CD4-positive, CD25-positive, alpha-beta regulatory T cell (primary cell): ENCODE measurements at regions not wholly inside any gene's neighbourhood (a gene's known extent, or its start where the extent isn't known, plus 50 kb on each side); places are given as distances from the start of the nearest gene placed in this dataset.

ENCODE experiments used
- ATAC-seq, 2 donors: fragments of 150-1000 bp; cut with Tn5 transposase; one replicate each; pipeline ENCODE4 v1.10.0; 2021; ENCODE audit warnings: low read depth in 2 of 2, moderate number of reproducible peaks in 2 of 2, moderate library complexity in 1 of 2
- DNase-seq, 3 donors: peaks; one replicate each; pipeline versions ENCODE4 v3.0.0 to v3.0.0-alpha.2; 2012 to 2022; ENCODE audit warnings: mixed read lengths in 1 of 3
- H3K27ac ChIP-seq: one replicate; pipeline ENCODE4 v1.7.0; 2013; ENCODE audit warnings: mild to moderate bottlenecking, low read length; ENCODE audit not compliant: insufficient read depth, poor library complexity, severe bottlenecking
- H3K27me3 ChIP-seq: one replicate; pipeline ENCODE4 v1.7.0; 2013; ENCODE audit warnings: low read length; ENCODE audit not compliant: control insufficient read depth, insufficient read depth
- H3K36me3 ChIP-seq: one replicate; pipeline ENCODE4 v1.7.0; 2013; ENCODE audit warnings: mild to moderate bottlenecking, low read length, moderate library complexity; ENCODE audit not compliant: control insufficient read depth, insufficient read depth
- H3K4me1 ChIP-seq: 2 replicates; pipeline ENCODE4 v1.7.0; 2013; ENCODE audit warnings: mild to moderate bottlenecking, low read length; ENCODE audit not compliant: insufficient read depth, control insufficient read depth, poor library complexity, severe bottlenecking
- H3K4me3 ChIP-seq: one replicate; pipeline ENCODE4 v1.7.0; 2013; ENCODE audit warnings: low read depth, mild to moderate bottlenecking, low read length, moderate library complexity
- H3K9me3 ChIP-seq, 2 experiments: 1 replicate in 1 of 2; 2 replicates in 1 of 2; pipeline ENCODE4 v1.7.0; 2013; ENCODE audit warnings: low read length in 2 of 2, mild to moderate bottlenecking in 1 of 2, moderate library complexity in 1 of 2; ENCODE audit not compliant: control insufficient read depth in 2 of 2
- H3K27ac Mint-ChIP-seq, 3 donors: one replicate each; pipeline ENCODE4 v1.8.0; 2020 to 2022; ENCODE audit warnings: mild to moderate bottlenecking in 3 of 3, mixed read lengths in 3 of 3, moderate library complexity in 2 of 3
- H3K27me3 Mint-ChIP-seq: one replicate; pipeline ENCODE4 v1.8.0; 2022; ENCODE audit warnings: mild to moderate bottlenecking, mixed read lengths
- H3K36me3 Mint-ChIP-seq: one replicate; pipeline ENCODE4 v1.8.0; 2020; ENCODE audit warnings: mixed read lengths
- H3K4me1 Mint-ChIP-seq, 4 donors: one replicate each; pipeline ENCODE4 v1.8.0; 2020 to 2022; ENCODE audit warnings: mixed read lengths in 4 of 4, mild to moderate bottlenecking in 1 of 4
- H3K4me3 Mint-ChIP-seq, 4 donors: one replicate each; pipeline ENCODE4 v1.8.0; 2020 to 2022; ENCODE audit warnings: mild to moderate bottlenecking in 4 of 4, mixed read lengths in 4 of 4, moderate library complexity in 3 of 4
- H3K9me3 Mint-ChIP-seq, 7 donors: one replicate each; pipeline ENCODE4 v1.8.0; 2020 to 2022; ENCODE audit warnings: mixed read lengths in 7 of 7, mild to moderate bottlenecking in 3 of 7, moderate library complexity in 2 of 7

DNA sequence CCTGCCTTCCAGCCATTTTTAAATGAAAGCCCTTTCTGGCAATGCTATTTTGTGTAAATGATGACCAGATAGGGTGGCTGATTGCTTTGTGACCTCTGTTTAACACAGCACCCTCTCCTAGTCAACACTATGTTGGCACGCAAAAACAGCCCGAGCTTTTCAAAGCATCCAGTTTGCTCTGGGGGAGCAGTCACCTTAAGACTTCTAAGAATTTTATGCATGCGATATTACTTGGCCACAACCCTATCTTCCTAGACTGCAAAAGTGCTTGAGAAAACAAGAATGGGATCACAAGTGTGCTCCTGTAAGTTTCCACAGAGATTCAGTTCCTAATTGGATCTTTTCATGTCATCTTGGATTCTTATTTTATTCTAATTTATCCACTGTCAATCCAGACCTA is 294.1 kb downstream of the ATPSCKMT start:
- no peaks in the 10 kb centered on the region for H3K9me3 ChIP-seq
- peaks cover 2% of the 10 kb centered on the region for H3K27me3 ChIP-seq
- H3K27ac ChIP-seq: no peak overlapping the region
- Mint-ChIP-seq H3K36me3 (no peaks in the 10 kb centered on the region), H3K9me3 (peaks cover 0 to 8% (median 3%) of the 10 kb centered on the region in 7 donors), H3K27me3 (no peaks in the 10 kb centered on the region), H3K4me3 (no peak overlapping the region), H3K27ac (no peak overlapping the region), H3K4me1 (no peaks in the 10 kb centered on the region)
- ATAC-seq (no peak), DNase-seq (no peak)
- no peaks in the 10 kb centered on the region for H3K36me3 ChIP-seq
- no peaks in the 10 kb centered on the region for H3K4me1 ChIP-seq
- H3K4me3 ChIP-seq: no peak overlapping the region

DNA sequence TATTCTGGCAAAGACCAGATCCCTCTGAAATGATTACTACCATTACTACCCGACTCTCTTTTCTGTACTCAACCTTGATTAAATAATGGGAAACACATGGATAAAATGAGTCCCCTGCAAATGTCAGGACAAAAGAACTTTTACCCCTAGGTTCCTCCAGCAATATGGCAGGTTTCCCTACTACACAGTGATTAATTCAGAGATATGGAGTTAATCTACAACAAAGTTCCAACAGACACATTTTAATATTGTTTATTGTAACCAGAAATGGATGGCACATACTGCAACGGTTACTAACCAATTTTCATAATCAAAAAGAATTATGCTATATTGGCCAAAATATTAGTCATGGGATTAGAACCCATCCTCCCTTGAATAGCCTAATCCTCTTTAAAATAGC is 294.8 kb downstream of the ATPSCKMT start:
- Mint-ChIP-seq H3K4me3 (no peak overlapping the region), H3K9me3 (peaks cover 0 to 8% (median 3%) of the 10 kb centered on the region in 7 donors), H3K36me3 (no peaks in the 10 kb centered on the region), H3K27me3 (no peaks in the 10 kb centered on the region), H3K4me1 (no peaks in the 10 kb centered on the region), H3K27ac (no peak overlapping the region)
- no peak for ATAC-seq
- Histone ChIP-seq H3K27ac (no peak overlapping the region), H3K27me3 (peaks cover 2% of the 10 kb centered on the region), H3K9me3 (no peaks in the 10 kb centered on the region), H3K36me3 (no peaks in the 10 kb centered on the region), H3K4me1 (no peaks in the 10 kb centered on the region), H3K4me3 (no peak overlapping the region)
- DNase-seq: no peak

DNA sequence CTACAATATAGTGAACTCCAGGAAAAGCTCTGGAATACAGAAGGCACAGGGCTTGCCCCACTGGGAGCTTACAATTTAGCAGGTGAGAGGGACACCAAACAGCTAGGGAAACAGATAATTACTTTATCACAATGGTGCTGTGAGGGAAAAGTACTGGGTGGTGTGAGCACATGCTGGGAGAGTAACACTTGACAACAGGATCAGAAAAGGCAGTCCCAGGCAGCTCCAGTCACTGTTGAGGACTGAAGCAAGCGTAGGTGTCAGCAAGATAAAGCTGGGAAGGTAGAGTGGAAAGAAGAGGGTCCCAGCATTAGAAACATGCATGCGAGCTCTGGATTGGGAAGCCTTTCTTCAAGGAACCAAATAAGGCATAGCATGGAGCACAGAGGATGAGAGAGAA is 296.0 kb downstream of the ATPSCKMT start:
- DNase-seq (no peak), ATAC-seq (no peak)
- Mint-ChIP-seq H3K4me1 (no peaks in the 10 kb centered on the region), H3K9me3 (peaks cover 0 to 8% (median 3%) of the 10 kb centered on the region in 7 donors), H3K4me3 (no peak overlapping the region), H3K27ac (no peak overlapping the region), H3K27me3 (no peaks in the 10 kb centered on the region), H3K36me3 (no peaks in the 10 kb centered on the region)
- H3K27ac ChIP-seq: no peak overlapping the region
- H3K4me3 ChIP-seq: no peak overlapping the region
- no peaks in the 10 kb centered on the region for H3K36me3 ChIP-seq
- H3K4me1 ChIP-seq: no peaks in the 10 kb centered on the region
- peaks cover 2% of the 10 kb centered on the region for H3K27me3 ChIP-seq
- no peaks in the 10 kb centered on the region for H3K9me3 ChIP-seq

DNA sequence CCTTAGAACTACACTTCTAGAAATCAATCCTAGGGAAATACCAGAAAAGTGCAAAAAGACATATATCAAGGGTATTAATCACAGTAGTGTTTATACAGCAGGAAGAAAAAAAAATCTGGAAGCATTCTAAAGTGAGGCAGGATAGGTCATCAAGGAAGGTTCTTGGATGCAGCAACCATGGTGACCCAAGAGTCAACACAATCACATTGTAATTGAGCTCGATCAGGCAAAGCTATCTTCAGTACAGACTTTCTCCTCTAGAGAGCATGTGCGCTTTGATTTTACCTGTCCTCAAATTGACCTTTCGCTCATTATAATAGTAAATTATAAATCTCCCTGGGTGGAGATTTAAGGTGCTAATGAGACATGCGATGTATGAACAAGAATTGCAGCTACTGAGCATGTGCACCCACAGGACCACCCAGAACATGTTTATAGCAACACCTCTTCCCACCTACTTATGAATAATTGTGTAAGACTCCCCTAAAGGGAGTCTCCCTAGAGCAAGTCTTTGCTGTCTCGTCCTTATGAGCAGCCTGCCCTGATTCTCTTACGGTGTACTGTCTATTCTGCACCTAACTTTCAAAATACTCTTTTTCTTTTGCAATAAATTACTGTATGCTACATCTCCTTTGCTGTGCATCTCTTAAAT is 297.7 kb downstream of the ATPSCKMT start:
- Histone ChIP-seq H3K27me3 (peaks cover 2% of the 10 kb centered on the region), H3K36me3 (no peaks in the 10 kb centered on the region), H3K4me3 (no peak overlapping the region), H3K4me1 (no peaks in the 10 kb centered on the region), H3K9me3 (no peaks in the 10 kb centered on the region), H3K27ac (no peak overlapping the region)
- Mint-ChIP-seq H3K9me3 (peaks cover 0 to 5% (median 1%) of the 10 kb centered on the region in 7 donors), H3K27me3 (no peaks in the 10 kb centered on the region), H3K4me3 (no peak overlapping the region), H3K4me1 (no peaks in the 10 kb centered on the region), H3K36me3 (no peaks in the 10 kb centered on the region), H3K27ac (no peak overlapping the region)
- no peak for DNase-seq
- no peak for ATAC-seq

DNA sequence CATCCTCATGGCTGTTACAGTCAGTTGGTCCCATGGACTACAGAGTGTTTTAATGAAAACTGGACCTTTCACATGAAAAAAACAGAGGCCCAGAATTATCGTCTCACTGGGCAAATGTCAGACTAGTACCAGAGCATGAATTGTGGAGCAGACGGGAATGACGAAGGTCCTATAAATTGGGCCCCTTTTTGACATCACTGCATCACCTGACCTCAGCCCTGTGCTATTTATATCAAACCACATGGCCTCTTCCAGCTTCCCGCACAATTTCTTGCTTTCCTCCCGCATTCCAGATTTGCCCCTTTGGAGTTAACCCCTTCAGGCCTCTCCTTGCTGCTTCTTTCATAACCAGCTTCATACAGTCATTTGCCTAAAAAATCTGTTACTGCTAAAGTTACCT is 301.7 kb downstream of the ATPSCKMT start:
- no peaks in the 10 kb centered on the region for H3K9me3 ChIP-seq
- Mint-ChIP-seq H3K4me3 (no peak overlapping the region), H3K27ac (no peak overlapping the region), H3K9me3 (peaks cover 0 to 8% (median 1%) of the 10 kb centered on the region in 7 donors), H3K27me3 (no peaks in the 10 kb centered on the region), H3K36me3 (no peaks in the 10 kb centered on the region), H3K4me1 (no peaks in the 10 kb centered on the region)
- no peak overlapping the region for H3K4me3 ChIP-seq
- ATAC-seq (no peak), DNase-seq (no peak)
- H3K27ac ChIP-seq: no peak overlapping the region
- H3K27me3 ChIP-seq: no peaks in the 10 kb centered on the region
- no peaks in the 10 kb centered on the region for H3K4me1 ChIP-seq
- no peaks in the 10 kb centered on the region for H3K36me3 ChIP-seq

DNA sequence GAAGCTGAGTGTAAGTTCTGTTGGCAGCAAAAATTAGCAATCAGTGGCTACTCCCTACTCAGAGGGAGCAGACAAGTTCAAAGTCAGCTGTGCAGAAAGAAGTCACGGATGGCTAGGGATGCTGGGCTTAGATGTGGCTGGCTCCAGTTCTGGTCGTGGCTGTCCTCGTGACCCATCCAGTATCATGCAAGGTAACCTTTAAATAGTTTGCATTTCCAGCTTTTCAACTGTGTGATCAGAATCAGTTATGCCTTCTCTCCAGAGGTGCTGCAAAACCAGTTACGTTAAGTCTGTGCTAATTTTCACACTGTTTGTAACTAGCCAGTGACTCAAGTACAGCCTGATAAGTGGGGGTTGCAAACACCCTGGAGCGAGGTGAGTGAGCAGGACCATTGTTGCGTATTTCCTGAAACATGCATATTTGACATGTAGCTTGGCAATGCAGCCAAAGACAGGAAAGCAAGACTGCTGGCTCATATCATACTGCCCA is 302.4 kb downstream of the ATPSCKMT start:
- Histone ChIP-seq H3K9me3 (no peaks in the 10 kb centered on the region), H3K27me3 (no peaks in the 10 kb centered on the region), H3K27ac (no peak overlapping the region), H3K4me3 (no peak overlapping the region), H3K4me1 (no peaks in the 10 kb centered on the region), H3K36me3 (no peaks in the 10 kb centered on the region)
- H3K27me3 Mint-ChIP-seq: no peaks in the 10 kb centered on the region
- no peak overlapping the region for H3K4me3 Mint-ChIP-seq
- no peaks in the 10 kb centered on the region for H3K36me3 Mint-ChIP-seq
- H3K9me3 Mint-ChIP-seq: peaks cover 0 to 8% (median 1%) of the 10 kb centered on the region in 7 donors
- no peak overlapping the region for H3K27ac Mint-ChIP-seq
- H3K4me1 Mint-ChIP-seq: no peaks in the 10 kb centered on the region
- DNase-seq: no peak
- ATAC-seq: no peak

DNA sequence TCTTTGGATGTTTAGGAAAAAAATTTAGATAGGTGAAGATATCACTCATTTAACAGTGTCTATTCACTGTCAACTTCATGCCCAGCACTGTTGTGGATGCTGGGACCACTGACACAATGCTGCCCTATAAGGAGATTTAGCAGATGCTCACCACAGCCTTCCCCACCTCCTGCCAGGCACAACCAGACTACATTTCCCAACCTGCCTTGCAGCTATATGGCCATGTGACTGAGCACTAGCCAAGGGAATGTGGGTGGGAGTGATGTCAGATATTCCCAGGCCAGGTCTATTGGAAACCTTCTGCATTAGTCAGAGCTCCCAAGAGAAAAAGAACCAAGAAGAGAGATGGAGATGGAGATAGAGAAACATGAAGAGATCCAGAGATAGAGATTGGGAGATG is 302.6 kb upstream of the TAS2R1 start:
- H3K27ac Mint-ChIP-seq: no peak overlapping the region
- H3K4me3 Mint-ChIP-seq: no peak overlapping the region
- H3K4me1 Mint-ChIP-seq: no peaks in the 10 kb centered on the region
- Histone ChIP-seq H3K27me3 (no peaks in the 10 kb centered on the region), H3K27ac (no peak overlapping the region), H3K4me3 (no peak overlapping the region), H3K36me3 (no peaks in the 10 kb centered on the region), H3K9me3 (peaks cover 0 to 1% of the 10 kb centered on the region in 2 experiments), H3K4me1 (no peaks in the 10 kb centered on the region)
- peaks cover 0 to 24% (median 12%) of the 10 kb centered on the region in 7 donors for H3K9me3 Mint-ChIP-seq
- no peaks in the 10 kb centered on the region for H3K27me3 Mint-ChIP-seq
- DNase-seq (no peak), ATAC-seq (no peak)
- H3K36me3 Mint-ChIP-seq: no peaks in the 10 kb centered on the region

DNA sequence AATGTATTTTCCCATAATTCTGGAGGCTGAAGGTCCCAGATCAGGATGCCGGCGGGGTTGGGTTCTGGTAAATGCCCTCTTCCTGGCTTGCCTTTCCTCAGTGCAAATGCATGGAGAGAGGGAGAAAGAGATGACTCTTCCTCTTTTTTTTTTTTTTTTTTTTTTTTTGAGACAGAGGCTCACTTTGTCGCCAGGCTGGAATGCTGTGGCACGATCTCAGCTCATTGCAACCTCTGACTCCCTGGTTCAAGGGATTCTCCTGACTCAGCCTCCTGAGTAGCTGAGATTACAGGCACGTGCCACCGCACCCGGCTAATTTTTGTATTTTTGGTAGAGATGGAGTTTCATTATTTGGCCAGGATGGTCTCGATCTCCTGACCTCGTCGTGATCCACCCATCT is 300.0 kb upstream of the TAS2R1 start:
- Histone ChIP-seq H3K27ac (no peak overlapping the region), H3K27me3 (no peaks in the 10 kb centered on the region), H3K4me3 (no peak overlapping the region), H3K36me3 (no peaks in the 10 kb centered on the region), H3K4me1 (no peaks in the 10 kb centered on the region), H3K9me3 (peaks cover 0 to 1% of the 10 kb centered on the region in 2 experiments)
- peaks cover 0 to 22% (median 13%) of the 10 kb centered on the region in 7 donors for H3K9me3 Mint-ChIP-seq
- no peak overlapping the region for H3K27ac Mint-ChIP-seq
- H3K36me3 Mint-ChIP-seq: no peaks in the 10 kb centered on the region
- DNase-seq (no peak), ATAC-seq (no peak)
- H3K27me3 Mint-ChIP-seq: no peaks in the 10 kb centered on the region
- H3K4me3 Mint-ChIP-seq: no peak overlapping the region
- no peaks in the 10 kb centered on the region for H3K4me1 Mint-ChIP-seq
